COLO829 (cell line): ENCODE measurements at regions not wholly inside any gene's neighbourhood (a gene's known extent, or its start where the extent isn't known, plus 50 kb on each side); places are given as distances from the start of the nearest gene placed in this dataset.
"Not testable (repeated sequence)": the region's sequence is repeated elsewhere in the genome, so short reads cannot be mapped to it uniquely, and the experiment has no call there.

Experiments
- DNase-seq: peaks from one replicate; pipeline ENCODE4 v3.0.0; 2012; ENCODE audit warnings: low spot score

GRCh38 chr7:37546677-37547076 is 98.0 kb upstream of the ELMO1 start:
- no peak for DNase-seq

- no peak for DNase-seq
These were observed 100.6 kb upstream of the ELMO1 start for GRCh38 chr7:37549076-37549931.

GRCh38 chr7:37550426-37550825 is 101.8 kb upstream of the ELMO1 start:
- no peak for DNase-seq

GRCh38 chr7:37550872-37551271 is 102.2 kb upstream of the ELMO1 start:
- DNase-seq = no peak

- no peak for DNase-seq
These were observed 103.4 kb upstream of the ELMO1 start for GRCh38 chr7:37552030-37552429.

- DNase-seq = not testable (repeated sequence)
These were observed 103.8 kb upstream of the ELMO1 start for GRCh38 chr7:37552439-37552838.

- DNase-seq = no peak
These were observed 106.9 kb upstream of the ELMO1 start for GRCh38 chr7:37555528-37555927.

- DNase-seq = no peak
These were observed 109.0 kb upstream of the ELMO1 start for GRCh38 chr7:37557571-37558209.

GRCh38 chr7:37558320-37559096 is 109.8 kb upstream of the ELMO1 start:
- DNase-seq = no peak

GRCh38 chr7:37570145-37570544 is 113.4 kb upstream of the GPR141 start:
- DNase-seq = peak; percentile 53

GRCh38 chr7:37571806-37572205 is 111.8 kb upstream of the GPR141 start:
- DNase-seq = no peak

GRCh38 chr7:37577412-37577811 is 106.2 kb upstream of the GPR141 start:
- DNase-seq = no peak

GRCh38 chr7:37577901-37578300 is 105.7 kb upstream of the GPR141 start:
- DNase-seq = no peak

GRCh38 chr7:37578350-37578749 is 105.2 kb upstream of the GPR141 start:
- no peak for DNase-seq

GRCh38 chr7:37580376-37580775 is 103.2 kb upstream of the GPR141 start:
- DNase-seq = no peak

- not testable (repeated sequence) for DNase-seq
These were observed 98.7 kb upstream of the GPR141 start for GRCh38 chr7:37584651-37585463.

- DNase-seq = no peak
These were observed 92.7 kb upstream of the GPR141 start for GRCh38 chr7:37590824-37591223.

- DNase-seq = no peak
These were observed 91.2 kb upstream of the GPR141 start for GRCh38 chr7:37592366-37592765.

- no peak for DNase-seq
These were observed 89.0 kb upstream of the GPR141 start for GRCh38 chr7:37594602-37595001.

GRCh38 chr7:37598824-37599223 is 84.7 kb upstream of the GPR141 start:
- DNase-seq = no peak

GRCh38 chr7:37601321-37601720 is 82.2 kb upstream of the GPR141 start:
- DNase-seq = no peak

- DNase-seq = no peak
These were observed 79.5 kb upstream of the GPR141 start for GRCh38 chr7:37604078-37604477.
